ENCODE measurements at regions not wholly inside any gene's neighbourhood (a gene's known extent, or its start where the extent isn't known, plus 50 kb on each side); places are given as distances from the start of the nearest gene placed in this dataset.

- TF ChIP-seq CTCF (IDR thresholded peaks at IDR 0.05), result no peak
- no peak for TF ChIP-seq CEBPB (IDR thresholded peaks at IDR 0.05)
- TF ChIP-seq, protein P1, sequence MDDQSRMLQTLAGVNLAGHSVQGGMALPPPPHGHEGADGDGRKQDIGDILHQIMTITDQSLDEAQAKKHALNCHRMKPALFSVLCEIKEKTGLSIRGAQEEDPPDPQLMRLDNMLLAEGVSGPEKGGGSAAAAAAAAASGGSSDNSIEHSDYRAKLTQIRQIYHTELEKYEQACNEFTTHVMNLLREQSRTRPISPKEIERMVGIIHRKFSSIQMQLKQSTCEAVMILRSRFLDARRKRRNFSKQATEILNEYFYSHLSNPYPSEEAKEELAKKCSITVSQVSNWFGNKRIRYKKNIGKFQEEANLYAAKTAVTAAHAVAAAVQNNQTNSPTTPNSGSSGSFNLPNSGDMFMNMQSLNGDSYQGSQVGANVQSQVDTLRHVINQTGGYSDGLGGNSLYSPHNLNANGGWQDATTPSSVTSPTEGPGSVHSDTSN (IDR thresholded peaks at IDR 0.05), result no peak
- no peak for TF ChIP-seq BHLHE40 (IDR thresholded peaks at IDR 0.05; ENCODE audit: low read depth, low read length)
- TF ChIP-seq, protein P2, sequence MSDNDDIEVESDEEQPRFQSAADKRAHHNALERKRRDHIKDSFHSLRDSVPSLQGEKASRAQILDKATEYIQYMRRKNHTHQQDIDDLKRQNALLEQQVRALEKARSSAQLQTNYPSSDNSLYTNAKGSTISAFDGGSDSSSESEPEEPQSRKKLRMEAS (IDR thresholded peaks at IDR 0.05), result no peak
- TF ChIP-seq ELK1 (IDR thresholded peaks at IDR 0.05; ENCODE audit: low read depth, low read length), result no peak
- TF ChIP-seq, protein P3, sequence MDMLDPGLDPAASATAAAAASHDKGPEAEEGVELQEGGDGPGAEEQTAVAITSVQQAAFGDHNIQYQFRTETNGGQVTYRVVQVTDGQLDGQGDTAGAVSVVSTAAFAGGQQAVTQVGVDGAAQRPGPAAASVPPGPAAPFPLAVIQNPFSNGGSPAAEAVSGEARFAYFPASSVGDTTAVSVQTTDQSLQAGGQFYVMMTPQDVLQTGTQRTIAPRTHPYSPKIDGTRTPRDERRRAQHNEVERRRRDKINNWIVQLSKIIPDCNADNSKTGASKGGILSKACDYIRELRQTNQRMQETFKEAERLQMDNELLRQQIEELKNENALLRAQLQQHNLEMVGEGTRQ (IDR thresholded peaks at IDR 0.05), result no peak
- TF ChIP-seq MAZ (IDR thresholded peaks at IDR 0.05; ENCODE audit: borderline replicate concordance, low read depth, low read length), result no peak
- TF ChIP-seq RFX5 (IDR thresholded peaks at IDR 0.05), result no peak
Measured at GRCh38 chr1:29682919-29683295, 446.6 kb downstream of the PTPRU start.
